ENCODE measurements at regions not wholly inside any gene's neighbourhood (a gene's known extent, or its start where the extent isn't known, plus 50 kb on each side); places are given as distances from the start of the nearest gene placed in this dataset.

GRCh38 chr3:70832834-70833205 lies 520.4 kb upstream of the MDFIC2 start:
- Histone ChIP-seq H3K4me3 (ENCODE audit: low read depth, low read length) (no peak overlapping the region), H3K27ac (peak overlapping the region; percentile 24), H3K27me3 (replicated peaks) (no peaks in the 10 kb centered on the region), H3K36me3 (replicated peaks) (no peaks in the 10 kb centered on the region)
- TF ChIP-seq CTCF (IDR thresholded peaks at IDR 0.05; ENCODE audit: low read depth, low read length, missing control alignments), result no peak
- no peak for DNase-seq
- in situ Hi-C loops (cut with HindIII; ENCODE audit: low pct_ligation_motif_present, low sequenced_read_pairs), result no loop called here

- in situ Hi-C loops (cut with HindIII; ENCODE audit: low pct_ligation_motif_present, low sequenced_read_pairs), result no loop called here
- peak overlapping the region; percentile 24 for H3K27ac ChIP-seq
- TF ChIP-seq CTCF (IDR thresholded peaks at IDR 0.05; ENCODE audit: low read depth, low read length, missing control alignments), result no peak
- no peaks in the 10 kb centered on the region for H3K27me3 ChIP-seq (replicated peaks)
- H3K36me3 ChIP-seq (replicated peaks), result no peaks in the 10 kb centered on the region
- H3K4me3 ChIP-seq (ENCODE audit: low read depth, low read length), result no peak overlapping the region
- no peak for DNase-seq
These were observed 519.8 kb upstream of the MDFIC2 start for GRCh38 chr3:70832089-70832833.

- no peaks in the 10 kb centered on the region for H3K36me3 ChIP-seq (replicated peaks)
- in situ Hi-C loops (cut with HindIII; ENCODE audit: low pct_ligation_motif_present, low sequenced_read_pairs), result no loop called here
- peak overlapping the region; percentile 69 for H3K27ac ChIP-seq
- TF ChIP-seq CTCF (IDR thresholded peaks at IDR 0.05; ENCODE audit: low read depth, low read length, missing control alignments), result no peak
- no peak overlapping the region for H3K4me3 ChIP-seq (ENCODE audit: low read depth, low read length)
- H3K27me3 ChIP-seq (replicated peaks), result no peaks in the 10 kb centered on the region
- DNase-seq, result peak; percentile 92
These were observed 516.7 kb upstream of the MDFIC2 start for GRCh38 chr3:70829092-70829491.

GRCh38 chr3:70824773-70825172 lies 512.3 kb upstream of the MDFIC2 start:
- no peak for TF ChIP-seq CTCF (IDR thresholded peaks at IDR 0.05; ENCODE audit: low read depth, low read length, missing control alignments)
- H3K4me3 ChIP-seq (ENCODE audit: low read depth, low read length), result no peak overlapping the region
- H3K36me3 ChIP-seq (replicated peaks), result no peaks in the 10 kb centered on the region
- DNase-seq, result peak; percentile 21
- in situ Hi-C loops (cut with HindIII; ENCODE audit: low pct_ligation_motif_present, low sequenced_read_pairs), result no loop called here
- H3K27ac ChIP-seq, result no peak overlapping the region
- H3K27me3 ChIP-seq (replicated peaks), result no peaks in the 10 kb centered on the region

GRCh38 chr3:70824078-70824477 lies 511.6 kb upstream of the MDFIC2 start:
- no peak for TF ChIP-seq CTCF (IDR thresholded peaks at IDR 0.05; ENCODE audit: low read depth, low read length, missing control alignments)
- DNase-seq, result no peak
- no peaks in the 10 kb centered on the region for H3K36me3 ChIP-seq (replicated peaks)
- H3K27me3 ChIP-seq (replicated peaks), result no peaks in the 10 kb centered on the region
- in situ Hi-C loops (cut with HindIII; ENCODE audit: low pct_ligation_motif_present, low sequenced_read_pairs), result no loop called here
- no peak overlapping the region for H3K27ac ChIP-seq
- no peak overlapping the region for H3K4me3 ChIP-seq (ENCODE audit: low read depth, low read length)

GRCh38 chr3:70823622-70824021 lies 511.2 kb upstream of the MDFIC2 start:
- no peak for TF ChIP-seq CTCF (IDR thresholded peaks at IDR 0.05; ENCODE audit: low read depth, low read length, missing control alignments)
- Histone ChIP-seq H3K27me3 (replicated peaks) (no peaks in the 10 kb centered on the region), H3K36me3 (replicated peaks) (no peaks in the 10 kb centered on the region), H3K27ac (no peak overlapping the region), H3K4me3 (ENCODE audit: low read depth, low read length) (no peak overlapping the region)
- in situ Hi-C loops (cut with HindIII; ENCODE audit: low pct_ligation_motif_present, low sequenced_read_pairs), result no loop called here
- DNase-seq, result no peak

All from brain microvascular endothelial cell (primary cell).